ENCODE measurements at regions not wholly inside any gene's neighbourhood (a gene's known extent, or its start where the extent isn't known, plus 50 kb on each side); places are given as distances from the start of the nearest gene placed in this dataset.
A peak's percentile ranks its signal among the peaks of the same experiment; 100 is the strongest.

DNA sequence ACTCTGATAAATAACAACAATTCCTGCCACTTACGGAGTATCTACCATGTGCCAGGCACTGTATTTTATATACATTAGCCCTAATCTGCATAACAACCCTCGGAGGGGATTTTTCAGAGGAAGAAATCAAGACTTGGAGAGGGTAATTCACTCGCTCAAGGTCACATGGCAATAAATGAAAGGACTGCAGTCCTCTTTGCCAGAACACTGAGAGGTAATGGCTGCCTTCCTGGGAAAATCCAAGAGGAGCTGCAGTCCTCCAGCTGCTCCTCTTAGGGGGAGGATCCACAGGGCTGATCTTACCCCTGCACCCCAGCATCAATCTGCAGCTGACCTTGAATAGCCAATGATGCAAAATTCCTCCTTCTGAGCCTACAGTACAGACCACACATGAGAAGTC is 114.1 kb upstream of the RPL38 start:
- no peak for DNase-seq (ENCODE audit: low read depth in 2 of 3, low spot score in 2 of 3)

DNA sequence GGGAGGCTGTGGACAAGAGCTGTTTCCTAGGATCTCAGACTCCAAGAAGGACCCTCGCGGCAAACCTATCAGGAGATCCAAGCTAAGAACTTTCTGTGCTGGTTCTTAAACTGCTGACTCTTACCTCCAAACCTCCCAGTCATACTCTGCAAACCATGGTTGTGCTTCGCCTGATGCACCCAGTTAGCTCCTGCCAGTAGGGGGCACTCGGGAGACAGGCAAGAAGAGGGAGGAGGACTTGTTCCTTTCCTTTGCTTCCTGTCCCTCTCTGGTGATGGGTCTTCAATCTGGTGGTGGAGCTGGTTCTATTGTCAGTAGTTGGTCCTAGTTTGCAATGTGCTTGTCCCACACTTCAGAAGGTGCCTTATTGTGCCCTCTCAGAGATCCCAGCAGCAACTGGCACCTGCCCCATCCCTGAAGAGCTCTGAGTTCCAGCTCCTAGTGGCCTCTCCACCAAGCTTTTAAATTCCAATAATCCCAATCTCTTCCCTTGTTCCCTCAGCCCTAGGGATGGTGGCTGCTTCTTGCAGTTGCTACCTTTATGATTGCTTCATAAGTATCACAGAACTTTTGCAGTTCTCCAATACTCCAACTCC is 113.5 kb upstream of the RPL38 start:
- DNase-seq (ENCODE audit: low read depth in 2 of 3, low spot score in 2 of 3), result peak in 2 of 3 donors; percentile 9 to 41

DNA sequence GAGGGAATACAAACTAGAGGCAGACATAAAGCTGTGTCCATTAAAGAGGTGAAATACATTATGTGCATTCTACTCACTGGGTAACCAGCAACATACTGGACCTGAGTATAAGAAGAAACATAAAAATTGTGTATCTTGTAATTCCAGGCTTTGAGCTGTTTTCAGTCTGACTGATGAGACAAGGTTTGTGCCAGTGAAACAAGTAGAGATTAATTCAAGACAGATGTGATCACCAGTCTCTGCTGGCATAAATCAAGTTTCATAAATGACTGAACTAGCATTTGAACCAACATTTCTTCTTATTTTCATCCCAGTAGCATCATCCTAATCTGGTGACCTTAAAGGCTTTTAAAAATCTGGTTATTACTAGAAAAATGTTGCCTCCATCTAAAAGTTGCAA is 108.8 kb upstream of the RPL38 start:
- DNase-seq (ENCODE audit: low read depth in 2 of 3, low spot score in 2 of 3), result no peak

DNA sequence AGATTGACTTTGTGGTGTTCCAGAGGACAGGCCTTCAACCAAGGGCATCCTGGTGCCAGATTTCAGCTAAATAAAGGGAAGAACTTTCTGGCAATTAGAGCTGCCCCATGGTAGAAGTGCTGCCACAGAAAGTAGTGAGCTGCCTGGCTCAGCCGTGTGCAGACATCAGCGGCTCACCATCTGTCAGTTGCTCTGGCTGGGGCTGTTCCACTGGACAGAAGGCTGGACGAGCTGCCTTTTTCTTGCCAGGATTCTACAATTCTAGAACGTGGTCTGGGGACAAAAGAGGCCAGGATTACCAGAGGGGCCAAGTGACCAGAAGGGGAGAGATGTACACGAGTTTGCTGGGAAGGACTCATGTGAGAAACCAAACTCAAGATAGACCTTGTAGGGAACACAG is 107.0 kb upstream of the RPL38 start:
- DNase-seq (ENCODE audit: low read depth in 2 of 3, low spot score in 2 of 3), result no peak

DNA sequence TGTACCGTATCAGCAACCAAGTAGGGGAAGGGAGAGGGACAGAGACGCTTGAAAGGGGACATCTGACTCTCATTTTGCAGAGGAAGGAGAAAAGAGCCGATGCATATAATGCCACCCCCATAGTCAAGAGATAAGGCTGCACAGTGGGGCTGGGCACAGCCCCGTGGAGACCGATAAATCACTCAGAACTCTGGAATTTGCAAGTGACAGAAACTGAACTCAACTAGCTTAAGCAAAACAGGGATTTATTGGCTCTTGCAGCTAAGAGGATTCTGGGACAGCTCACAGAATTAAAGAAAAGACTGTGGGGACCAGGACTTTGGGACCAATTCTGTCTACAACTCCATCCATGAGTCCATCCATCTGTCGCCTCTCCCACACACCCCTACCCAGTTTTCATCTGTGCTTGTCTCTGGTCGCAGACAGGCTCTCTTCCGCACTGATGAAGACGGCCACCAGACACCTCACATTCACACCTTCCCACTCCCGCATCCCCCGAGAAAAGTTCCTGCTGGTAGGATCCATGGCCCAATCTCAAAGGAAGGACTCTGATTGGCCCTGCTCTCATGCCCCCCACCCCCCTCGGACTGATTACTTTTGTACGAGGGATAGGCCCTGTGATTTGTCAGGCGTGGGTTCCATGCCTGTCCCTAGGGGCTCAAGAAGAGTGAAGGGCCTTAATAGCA is 105.9 kb upstream of the RPL38 start:
- DNase-seq (ENCODE audit: low read depth in 2 of 3, low spot score in 2 of 3), result no peak

DNA sequence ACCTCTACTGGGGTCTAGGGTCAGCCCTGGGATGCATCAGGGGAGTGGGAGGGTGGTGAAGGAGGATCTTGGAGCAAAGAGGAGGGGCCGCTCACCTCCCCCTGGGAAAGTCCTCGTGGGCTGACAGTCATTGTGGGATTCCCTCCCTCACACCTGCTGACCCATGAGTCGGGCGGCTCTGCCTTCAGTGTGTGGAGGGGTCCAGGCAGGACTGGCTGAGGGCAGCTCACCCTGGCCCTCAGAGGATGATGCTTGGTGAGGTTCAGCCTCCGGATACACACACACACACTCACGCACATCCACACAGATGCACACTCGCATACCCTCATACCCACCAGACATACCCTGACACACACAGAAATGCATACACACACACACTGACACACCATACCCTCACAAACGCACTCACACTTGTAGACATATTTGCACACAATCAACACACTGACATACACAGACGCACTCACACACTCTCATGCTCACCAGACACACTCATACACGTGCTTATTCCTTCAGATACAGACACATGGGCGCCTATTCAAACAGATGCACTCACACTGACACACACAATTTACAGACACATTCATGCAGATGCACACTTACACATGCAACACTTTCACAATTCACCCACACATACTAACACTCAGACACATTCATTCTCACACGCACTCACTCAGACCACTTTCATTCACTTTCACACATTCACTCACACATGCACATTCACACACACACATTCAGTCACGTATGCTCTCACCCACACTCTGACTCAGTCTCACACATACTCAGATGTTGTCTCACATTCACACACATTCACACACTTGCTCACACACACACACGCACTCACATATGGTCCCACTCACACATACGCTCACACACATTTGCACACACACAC is 105.1 kb upstream of the RPL38 start:
- no peak for DNase-seq (ENCODE audit: low read depth in 2 of 3, low spot score in 2 of 3)

DNA sequence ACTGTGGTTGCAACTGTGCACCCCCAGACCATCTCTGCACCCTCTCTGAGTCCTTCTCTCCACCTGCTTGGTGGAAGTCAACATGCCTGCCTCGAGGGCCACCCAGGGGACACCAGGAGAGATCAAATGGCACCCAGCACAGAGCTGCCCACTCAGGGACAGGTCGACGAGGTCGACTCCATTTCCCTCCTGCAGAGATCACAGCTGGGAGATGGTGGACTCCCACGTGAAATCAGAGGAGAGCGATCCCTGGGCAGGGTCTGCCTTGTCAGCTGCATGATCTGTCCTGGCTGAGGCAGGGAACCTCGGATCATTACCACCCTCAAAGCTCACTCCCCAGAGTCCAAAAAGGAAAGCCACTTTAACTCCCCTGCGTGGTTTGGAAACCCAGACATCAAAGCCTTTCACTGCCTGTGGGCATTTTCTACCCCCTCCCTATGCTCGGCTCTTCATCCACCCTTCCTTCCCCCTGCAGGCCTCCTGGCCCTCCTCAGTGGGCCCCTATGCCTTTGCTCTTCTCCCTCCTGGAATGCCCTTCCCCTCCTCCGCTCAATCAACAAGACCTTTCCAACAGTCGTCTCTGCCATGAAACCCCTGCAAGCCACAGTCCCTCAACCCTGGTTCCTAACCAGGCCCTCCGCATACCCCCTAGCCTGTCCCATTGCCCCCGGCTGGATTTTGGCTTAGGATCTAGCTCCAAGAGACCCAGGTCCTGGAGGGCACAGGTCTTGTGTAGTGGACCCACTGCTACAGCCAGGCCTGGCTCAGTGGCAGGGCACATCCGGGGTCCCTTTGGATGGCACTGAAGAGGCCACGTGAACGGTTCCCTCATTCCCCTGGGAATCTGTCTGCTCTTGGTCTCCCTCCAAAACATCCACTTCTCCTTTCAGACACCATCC is 103.8 kb upstream of the RPL38 start:
- no peak for DNase-seq (ENCODE audit: low read depth in 2 of 3, low spot score in 2 of 3)

DNA sequence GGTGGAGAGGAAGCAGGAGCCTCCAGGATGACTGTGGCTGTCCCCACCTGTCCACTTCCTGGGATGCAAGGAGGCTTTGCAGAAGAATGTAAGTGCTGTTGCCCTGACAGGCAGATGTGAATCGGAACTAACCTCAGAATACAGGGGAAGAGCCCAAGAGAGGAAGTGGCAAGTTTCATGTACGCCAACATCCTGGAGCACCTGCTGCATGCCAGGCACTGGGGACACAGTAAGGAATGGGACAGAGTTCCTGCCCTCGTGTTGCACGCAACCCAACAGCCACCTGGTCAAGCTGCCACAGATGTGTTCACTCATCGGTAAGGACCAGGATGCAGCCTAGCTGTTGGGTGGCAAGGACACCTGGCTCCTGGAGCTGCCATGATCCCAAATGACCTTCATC is 98.6 kb upstream of the RPL38 start:
- DNase-seq (ENCODE audit: low read depth in 2 of 3, low spot score in 2 of 3), result no peak

DNA sequence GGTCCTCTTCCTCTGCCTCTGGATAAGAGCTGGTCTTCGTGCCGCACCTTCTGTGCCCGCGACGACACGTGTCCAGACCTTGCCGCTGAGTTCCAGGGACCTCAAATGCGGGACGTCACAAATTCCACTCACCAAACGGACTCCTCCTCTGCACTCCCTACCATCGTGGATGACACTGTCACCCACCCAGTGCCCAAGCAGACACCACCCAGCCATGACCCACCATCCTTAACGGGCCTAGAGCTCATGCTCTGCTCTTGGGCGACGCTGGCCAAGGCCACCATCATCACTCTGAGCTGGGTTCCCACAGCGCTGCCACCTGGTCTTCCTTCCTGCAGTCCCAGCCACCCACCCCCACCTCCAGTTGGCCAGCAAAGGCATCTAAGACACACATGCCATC is 96.4 kb upstream of the RPL38 start:
- no peak for DNase-seq (ENCODE audit: low read depth in 2 of 3, low spot score in 2 of 3)

DNA sequence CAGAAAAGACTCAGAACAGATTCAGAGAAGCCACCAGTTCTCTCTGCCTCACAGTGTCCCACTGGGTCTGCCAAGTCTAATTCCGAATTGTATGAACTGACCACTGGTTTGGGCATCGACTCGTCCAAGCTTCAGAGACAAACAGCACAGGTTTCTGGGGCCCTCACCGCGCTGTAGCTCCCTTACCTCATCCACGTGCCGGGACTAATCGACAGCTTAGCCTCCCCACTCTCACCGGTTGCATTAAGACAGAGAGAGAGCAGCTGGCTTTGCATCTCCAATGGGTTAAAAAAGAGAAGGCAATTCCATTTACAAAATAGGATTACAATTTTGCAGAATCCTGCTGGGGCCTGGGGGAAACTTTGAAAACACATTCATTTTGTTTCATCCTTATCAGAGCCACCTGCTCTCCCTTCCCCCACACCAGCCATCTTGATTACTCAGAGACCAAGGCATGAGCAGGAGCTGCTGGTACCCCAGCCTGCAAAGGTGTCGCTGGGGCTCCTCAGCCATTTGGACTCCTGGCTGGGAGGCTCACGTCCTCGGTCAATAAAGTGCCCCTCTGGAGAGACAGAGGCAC is 95.3 kb upstream of the RPL38 start:
- DNase-seq (ENCODE audit: low read depth in 2 of 3, low spot score in 2 of 3), result no peak

DNA sequence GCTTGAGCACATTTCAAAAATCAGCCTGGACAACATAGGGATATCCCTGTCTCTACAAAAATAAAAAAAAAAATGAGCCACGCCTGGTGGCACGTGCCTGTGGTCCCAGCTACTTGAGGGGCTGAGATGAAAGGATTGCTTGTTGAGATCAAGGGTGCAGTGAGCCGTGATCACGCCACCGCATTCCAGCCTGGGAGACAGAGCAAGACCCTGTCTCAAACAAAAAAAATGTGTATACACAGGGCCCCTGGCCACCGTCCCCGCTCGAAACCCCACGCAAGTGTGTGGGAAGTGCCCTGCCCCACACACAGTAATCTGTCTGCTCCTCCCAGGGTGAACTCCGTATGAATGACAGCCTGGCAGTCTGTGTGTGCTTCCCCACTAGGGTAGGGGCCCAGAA is 93.0 kb upstream of the RPL38 start:
- no peak for DNase-seq (ENCODE audit: low read depth in 2 of 3, low spot score in 2 of 3)

DNA sequence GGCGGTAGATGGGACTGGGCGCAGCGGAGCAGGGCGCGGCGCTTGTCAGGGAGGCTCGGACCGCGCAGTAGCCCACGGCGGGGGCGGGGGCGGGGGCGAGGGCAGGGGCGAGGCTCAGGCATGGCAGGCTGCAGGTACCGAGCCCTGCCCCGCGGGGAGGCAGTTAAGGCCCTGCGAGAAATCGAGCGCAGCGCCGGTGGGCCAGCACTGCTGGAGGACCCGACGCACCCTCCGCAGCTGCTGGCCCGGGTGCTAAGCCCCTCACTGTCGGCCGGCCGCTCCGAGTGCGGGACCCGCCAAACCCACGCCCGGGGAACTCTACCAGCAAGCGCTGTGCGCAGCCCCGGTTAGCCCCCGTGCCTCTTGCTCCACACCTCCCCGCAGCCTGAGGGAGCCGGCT is 90.2 kb upstream of the RPL38 start:
- DNase-seq (ENCODE audit: low read depth in 2 of 3, low spot score in 2 of 3), result no peak

DNA sequence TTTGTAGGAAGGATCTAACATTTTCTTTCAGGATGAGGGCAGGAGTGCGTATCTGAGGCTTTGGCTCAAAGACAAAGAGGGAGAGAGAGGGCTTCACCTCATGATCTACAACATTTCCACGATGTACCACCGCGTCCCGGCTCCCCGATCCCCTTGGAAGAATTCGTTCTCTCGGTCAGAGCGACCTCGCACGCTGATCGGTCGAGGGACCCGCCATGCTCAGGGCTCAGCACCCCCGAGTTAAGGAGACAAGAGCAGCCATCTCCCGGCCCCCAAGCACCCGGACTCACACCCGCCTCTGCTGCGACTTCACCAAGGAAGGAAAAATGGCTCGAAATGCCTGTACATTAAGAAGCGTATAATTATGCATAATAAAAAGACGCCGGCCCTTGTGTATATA is 89.5 kb upstream of the RPL38 start:
- DNase-seq (ENCODE audit: low read depth in 2 of 3, low spot score in 2 of 3), result no peak

DNA sequence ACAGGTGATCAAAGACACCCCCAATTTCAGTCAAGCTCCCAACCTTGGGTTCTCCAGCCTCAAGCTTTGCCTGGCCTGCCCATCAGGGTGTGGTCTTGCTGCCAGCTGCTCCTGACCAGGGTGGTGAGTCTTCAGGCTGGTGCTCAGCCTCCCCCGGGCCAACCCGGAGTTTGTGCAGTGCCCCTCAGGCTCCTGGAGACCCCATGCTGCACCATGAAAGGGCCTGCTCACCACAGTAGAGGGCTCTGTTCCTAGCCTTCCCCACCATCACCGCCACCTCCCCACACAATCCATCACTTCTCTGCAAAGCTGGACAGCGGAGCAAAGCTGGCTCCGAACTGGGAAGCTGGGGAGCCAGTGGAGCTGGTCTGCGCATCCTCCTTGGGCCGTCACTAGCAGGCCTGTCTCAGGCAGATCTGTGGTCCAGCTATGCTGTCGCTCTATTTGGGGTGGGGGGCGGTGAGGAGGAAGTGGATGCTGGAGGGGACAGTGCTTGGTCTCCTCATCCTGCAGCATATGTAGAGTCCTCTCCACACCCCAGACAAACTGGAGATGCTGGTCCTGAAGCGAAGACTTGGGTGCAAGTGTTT is 88.5 kb upstream of the RPL38 start:
- DNase-seq (ENCODE audit: low read depth in 2 of 3, low spot score in 2 of 3), result no peak

DNA sequence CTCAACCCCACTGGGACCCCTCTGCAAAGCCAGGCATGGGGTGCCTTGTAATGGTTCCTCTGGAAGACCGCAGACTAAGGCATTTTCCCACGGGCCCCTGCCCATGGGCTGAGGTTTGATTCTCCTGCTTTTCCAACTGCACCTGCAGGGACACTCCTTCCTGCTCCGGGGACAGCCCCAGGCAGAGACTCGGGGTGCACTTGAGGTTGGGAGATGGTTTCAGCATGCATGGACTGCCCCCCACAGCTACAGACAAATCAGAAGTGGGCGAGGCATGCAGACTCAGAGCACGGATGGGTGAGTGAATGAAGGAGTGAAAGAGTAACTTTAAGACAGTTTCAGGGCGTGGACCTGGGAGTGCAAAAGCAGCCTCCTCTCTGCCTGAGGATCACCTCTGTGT is 87.9 kb upstream of the RPL38 start:
- DNase-seq (ENCODE audit: low read depth in 2 of 3, low spot score in 2 of 3), result no peak

DNA sequence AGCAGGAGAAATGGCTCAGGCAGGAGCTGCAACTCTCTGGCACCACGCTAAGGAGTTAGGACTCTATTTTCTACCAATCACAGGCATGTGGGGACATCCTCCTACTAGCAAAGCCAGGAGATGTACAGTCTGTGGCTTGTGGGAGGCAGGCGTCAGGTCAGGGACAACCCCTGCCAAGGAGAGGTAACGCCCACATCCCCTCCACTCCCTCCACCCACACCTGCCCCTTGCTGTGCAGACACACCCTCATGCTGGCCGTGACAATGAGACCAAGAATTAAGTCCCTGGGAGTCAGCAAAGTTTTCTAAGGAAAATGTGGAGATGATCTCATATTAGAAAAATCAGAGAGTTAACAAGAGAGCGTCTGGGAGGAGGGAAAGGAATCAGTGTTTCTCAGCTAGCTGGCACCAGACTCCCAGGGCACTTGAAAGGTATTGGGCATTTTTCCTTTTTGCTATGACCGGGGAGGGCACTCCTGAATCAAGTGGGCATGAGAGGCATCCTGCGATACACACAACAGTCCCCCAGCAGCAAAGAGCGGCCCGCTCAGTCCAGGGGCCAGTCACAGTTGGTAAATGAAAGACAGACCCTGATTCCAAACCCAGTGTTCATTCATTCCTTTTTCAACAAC is 87.3 kb upstream of the RPL38 start:
- DNase-seq (ENCODE audit: low read depth in 2 of 3, low spot score in 2 of 3), result no peak

DNA sequence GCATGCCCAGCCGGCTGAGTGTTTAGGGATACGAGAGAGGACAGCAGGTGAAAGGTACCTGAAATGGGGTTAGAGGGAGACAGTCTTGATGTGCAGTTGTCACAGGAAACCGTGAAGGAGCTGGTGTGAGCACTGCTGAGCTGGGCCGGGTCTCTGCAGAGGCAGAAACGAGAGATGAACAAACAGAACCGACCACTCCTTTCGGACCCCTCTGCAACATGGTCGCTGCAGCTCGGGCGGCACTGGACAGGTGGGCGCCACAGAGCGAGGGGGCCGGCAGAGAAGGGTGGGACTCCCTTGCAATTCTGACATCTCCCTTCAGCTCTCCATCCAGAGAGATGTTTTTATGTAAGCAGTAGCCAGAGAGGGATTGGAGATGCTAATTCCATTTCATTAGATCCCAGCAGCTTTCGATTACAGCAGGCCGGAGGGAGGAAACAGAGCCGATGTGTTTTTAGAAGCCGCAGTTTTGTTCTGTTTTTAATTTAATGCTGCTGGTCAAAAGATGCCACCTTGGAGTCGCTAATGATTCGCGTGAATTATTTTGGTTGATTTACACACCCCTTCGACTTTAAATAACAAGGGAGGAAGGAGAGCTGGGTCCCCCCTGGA is 86.3 kb upstream of the RPL38 start:
- no peak for DNase-seq (ENCODE audit: low read depth in 2 of 3, low spot score in 2 of 3)

DNA sequence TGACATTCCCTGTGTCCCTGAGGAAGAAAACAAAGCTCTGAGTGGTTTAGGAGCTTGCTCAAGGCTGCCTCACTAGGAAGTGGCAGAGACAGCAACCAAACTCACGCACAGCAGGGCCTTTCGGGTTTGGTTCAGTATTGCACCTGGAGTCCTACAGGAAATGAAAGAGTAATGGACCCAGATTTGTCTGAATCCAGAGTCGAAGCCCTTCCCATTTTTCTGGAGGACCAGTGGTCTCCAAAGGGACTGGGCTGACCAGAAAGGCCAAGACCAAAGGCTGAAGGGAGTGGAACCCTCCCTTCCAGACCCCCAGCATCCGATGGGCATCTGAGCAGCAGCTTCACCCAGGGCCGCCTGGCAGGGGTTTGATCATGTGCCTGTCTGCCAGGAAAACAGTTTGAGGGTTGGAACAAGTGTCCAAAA is 85.5 kb upstream of the RPL38 start:
- no peak for DNase-seq (ENCODE audit: low read depth in 2 of 3, low spot score in 2 of 3)

DNA sequence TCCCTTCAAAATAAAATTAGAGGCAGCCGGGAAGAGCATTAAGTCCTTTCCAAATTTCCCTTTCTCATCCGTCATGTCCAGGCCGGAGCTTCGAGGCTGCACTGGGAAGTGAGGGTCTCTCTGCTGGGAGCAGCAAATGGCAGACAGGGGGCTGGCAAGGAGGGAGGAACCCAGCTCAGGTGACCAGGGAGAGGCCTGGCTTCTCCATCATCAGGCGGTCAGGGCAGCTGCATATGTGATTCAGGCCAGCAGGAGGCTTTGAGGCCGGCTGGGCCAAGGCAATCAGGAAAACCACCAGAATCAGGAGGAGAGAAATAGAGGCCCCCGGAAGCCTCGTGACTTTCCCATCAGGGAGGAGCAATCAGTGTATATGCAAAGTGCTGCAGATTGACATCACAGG is 85.0 kb upstream of the RPL38 start:
- DNase-seq (ENCODE audit: low read depth in 2 of 3, low spot score in 2 of 3), result no peak

All from hematopoietic multipotent progenitor cell (in vitro differentiated cells).